ENCODE measurements at regions not wholly inside any gene's neighbourhood (a gene's known extent, or its start where the extent isn't known, plus 50 kb on each side); places are given as distances from the start of the nearest gene placed in this dataset.

- no peak for TF ChIP-seq CTCF (IDR thresholded peaks at IDR 0.05)
- TF ChIP-seq POLR2A (IDR thresholded peaks at IDR 0.05) = no peak
These were observed 184.1 kb upstream of the HS6ST1 start for GRCh38 chr2:128502638-128503246.
